HG02884 (cell line): ENCODE measurements at regions not wholly inside any gene's neighbourhood (a gene's known extent, or its start where the extent isn't known, plus 50 kb on each side); places are given as distances from the start of the nearest gene placed in this dataset.
"Not testable (repeated sequence)": the region's sequence is repeated elsewhere in the genome, so short reads cannot be mapped to it uniquely, and the experiment has no call there.

Source experiments
- ATAC-seq: cut with Tn5 transposase; IDR thresholded peaks from one replicate; pipeline ENCODE4 v1.9.1; 2021; ENCODE audit warnings: mild to moderate bottlenecking, moderate library complexity; ENCODE audit not compliant: unreplicated experiment

DNA sequence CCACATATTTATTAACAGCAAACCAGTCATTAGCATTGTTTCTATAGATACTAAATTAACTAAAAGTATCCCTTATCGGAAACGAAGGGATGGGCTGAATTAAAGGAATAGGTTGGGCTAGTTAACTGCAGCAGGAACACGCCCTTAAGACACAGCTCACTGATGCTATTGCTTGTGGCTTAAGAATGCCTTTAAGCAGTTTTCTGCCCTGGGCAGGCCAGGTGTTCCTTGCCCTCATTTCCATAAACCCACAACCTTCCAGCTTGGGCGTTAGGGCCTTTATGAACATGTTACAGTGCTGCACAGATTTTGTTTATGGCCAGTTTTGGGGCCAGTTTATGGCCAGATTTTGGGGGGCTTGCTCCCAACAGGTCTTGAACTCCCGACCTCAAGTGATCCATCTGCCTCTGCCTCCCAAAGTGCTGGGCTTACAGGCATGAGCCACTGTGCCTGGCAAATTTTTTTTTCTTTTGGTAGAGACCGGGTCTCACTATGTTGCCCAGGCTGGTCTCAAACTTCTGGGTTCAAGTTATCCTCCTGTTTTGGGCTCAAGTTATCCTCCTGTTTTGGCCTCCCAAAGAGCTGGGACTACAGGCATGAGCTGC, 90.1 kb upstream of the GRIN2A start:
- ATAC-seq = not testable (repeated sequence)

- peak; percentile 81 for ATAC-seq
These were observed 93.2 kb upstream of the GRIN2A start for GRCh38 chr16:10275214-10275996.

GRCh38 chr16:10277597-10277996, 95.4 kb upstream of the GRIN2A start:
- no peak for ATAC-seq

GRCh38 chr16:10280262-10281170, 98.3 kb upstream of the GRIN2A start:
- ATAC-seq = no peak

DNA sequence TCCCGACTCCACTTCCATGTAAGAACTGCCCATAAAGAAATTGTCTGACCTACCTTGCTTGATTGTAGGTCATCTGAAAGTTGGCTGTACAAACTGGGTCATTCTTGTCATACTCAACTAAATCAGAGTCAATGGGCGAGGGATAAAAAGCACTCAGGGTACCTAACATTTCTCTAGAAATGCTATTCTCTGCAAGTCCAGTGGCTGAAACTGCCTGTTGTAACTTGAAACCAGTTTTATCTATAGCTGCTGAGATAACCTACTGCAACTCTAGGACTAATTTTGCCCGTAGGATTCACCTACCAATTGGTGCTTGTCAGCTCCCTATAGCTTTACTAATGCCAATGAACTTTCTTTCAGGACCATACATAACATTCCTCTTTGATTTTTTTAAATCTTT, 100.1 kb upstream of the GRIN2A start:
- no peak for ATAC-seq

DNA sequence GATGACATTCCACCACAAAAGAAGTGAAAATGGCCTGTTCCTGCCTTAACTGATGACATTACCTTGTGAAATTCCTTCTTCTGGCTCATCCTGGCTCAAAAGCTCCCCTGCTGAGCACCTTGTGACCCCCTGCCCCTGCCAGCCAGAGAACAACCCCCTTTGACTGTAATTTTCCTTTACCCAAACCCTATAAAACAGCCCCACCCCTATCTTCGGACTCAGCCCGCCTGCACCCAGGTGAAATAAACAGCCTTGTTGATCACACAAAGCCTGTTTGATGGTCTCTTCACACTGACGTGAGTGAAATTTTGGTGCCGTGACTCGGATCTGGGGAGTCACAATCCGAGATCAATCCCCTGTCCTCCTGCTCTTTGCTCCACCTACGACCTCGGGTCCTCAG, 101.0 kb upstream of the GRIN2A start:
- not testable (repeated sequence) for ATAC-seq

GRCh38 chr16:10290467-10291105, 95.3 kb upstream of the ATF7IP2 start:
- ATAC-seq = not testable (repeated sequence)

- ATAC-seq = not testable (repeated sequence)
These were observed 93.7 kb upstream of the ATF7IP2 start for GRCh38 chr16:10292197-10292596.

DNA sequence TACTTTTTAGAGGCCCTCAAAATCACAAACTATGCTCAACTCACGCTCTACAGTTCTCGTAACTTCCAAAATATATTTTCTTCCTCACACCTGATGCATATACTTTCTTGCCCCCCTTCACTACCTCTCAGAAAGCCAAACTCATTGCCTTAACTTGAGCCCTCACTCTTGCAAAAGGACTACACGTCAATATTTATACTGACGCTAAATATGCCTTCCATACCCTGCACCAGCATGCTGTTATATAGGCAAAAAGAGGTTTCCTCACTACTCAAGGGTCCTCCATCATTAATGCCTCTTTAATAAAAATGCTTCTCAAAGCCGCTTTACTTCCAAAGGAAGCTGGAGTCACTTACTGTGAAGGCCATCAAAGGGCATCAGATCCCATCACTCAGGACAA, 92.9 kb upstream of the ATF7IP2 start:
- not testable (repeated sequence) for ATAC-seq

- not testable (repeated sequence) for ATAC-seq
These were observed 91.7 kb upstream of the ATF7IP2 start for GRCh38 chr16:10294153-10294552.

DNA sequence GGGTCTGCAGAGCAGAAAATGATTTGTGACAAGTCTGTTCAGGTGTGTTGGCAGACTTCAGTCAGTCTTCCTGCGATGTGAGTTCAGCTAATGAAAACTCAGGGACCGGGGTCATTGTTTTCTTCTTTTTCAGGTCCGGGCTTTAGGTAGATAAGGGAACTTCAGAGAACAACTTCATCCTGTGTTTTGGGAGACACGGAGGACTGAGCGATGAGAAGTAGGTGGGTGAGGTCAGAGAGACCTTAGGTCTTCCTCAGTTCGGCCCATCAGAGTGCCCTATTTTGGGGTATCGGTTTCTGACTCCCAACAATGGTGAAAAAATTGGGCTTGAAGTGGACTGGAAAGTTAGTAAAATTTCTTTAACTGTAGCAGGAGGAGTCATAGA, 88.9 kb upstream of the ATF7IP2 start:
- ATAC-seq = peak; percentile 13

DNA sequence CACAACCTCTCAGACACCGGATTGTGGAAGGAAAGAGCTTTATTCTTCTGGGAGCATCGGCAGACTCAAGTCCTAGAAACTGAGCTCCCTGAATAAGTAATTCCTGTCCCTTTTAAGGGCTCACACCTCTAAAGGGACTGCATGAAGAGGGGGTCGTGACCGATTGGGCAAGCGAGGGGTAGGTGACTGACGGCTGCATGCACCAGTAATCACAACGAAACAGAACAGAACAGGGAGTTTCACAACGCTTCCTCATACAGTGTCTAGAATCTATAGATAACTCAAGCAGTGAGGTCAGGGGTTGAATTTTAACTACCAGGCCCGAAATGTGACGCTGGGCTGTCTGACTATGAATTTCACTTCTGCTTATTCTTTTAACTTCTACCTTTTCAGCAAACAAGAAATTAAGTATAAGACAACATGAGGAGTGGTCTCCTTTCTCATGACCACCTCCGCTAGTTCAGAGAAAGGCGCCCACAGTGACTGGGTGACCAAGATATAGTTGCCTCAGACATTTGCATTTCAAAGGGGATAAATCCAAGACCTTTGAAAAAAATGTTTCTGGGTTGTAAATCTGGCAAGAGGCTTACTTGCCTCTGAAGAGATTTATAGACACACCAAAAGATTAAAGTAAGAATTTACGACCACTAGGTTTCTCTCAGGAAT, 88.4 kb upstream of the ATF7IP2 start:
- peak; percentile 98 for ATAC-seq

DNA sequence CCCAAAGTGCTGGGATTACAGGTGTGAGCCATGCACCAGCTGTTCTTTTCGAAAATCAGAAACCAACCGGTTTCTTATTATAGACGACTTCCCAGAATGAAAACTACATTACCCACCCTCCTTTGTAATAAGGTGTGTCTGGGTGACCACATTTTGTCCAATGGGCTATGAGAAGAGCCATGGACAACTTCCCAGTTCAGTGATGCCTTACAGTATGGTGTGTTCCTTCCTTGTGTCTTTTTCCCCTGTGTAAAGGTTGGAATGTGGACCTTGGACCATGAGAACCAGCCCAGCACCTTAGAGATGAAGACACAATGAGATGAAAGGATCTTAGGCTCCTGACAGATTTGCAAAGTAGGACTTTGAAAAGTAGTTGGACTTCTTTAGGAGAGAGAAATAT, 85.0 kb upstream of the ATF7IP2 start:
- no peak for ATAC-seq

GRCh38 chr16:10301547-10301946, 84.3 kb upstream of the ATF7IP2 start:
- not testable (repeated sequence) for ATAC-seq

GRCh38 chr16:10305912-10306311, 79.9 kb upstream of the ATF7IP2 start:
- no peak for ATAC-seq

DNA sequence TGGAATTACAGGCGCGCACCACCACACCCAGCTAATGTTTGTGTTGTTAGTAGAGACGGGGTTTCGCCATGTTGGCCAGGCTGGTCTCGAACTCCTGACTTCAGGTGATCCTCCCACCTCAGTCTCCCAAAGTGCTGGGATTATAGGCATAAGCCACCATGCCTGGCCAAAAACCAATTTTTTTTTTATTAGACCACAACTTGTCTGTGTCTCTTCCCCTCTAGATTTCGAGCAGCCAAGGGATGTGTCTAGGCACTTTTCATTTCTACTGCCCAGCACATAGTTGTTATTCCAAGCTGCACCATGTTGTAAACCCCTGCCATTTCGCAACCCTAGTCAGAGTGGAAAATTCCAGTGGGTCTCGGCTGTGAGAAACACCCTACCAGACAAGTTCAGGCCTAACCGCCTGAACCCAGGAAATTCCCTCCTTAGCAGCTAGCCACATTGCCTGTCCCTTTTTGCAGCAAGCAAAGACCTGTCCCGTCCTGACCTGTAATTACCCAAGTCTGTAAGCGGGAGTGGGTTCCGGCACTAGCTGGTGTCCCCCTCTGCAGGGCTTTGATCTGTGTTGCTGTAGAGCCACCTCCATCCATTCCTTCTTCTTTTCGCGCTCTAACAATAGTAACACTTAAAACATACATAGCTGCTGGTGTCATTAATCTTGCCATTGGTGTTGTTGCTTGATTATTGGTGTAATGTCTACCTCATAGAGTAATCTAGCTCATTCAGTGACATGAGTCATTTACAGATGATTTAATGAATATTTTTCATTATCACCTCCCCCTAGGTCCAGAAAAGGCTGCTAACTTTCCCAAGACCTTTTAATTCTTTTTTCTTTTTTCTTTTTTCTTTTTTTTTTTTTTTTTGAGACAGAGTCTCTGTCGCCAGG, 77.3 kb upstream of the ATF7IP2 start:
- no peak for ATAC-seq

GRCh38 chr16:10309271-10309932, 76.5 kb upstream of the ATF7IP2 start:
- ATAC-seq = no peak

DNA sequence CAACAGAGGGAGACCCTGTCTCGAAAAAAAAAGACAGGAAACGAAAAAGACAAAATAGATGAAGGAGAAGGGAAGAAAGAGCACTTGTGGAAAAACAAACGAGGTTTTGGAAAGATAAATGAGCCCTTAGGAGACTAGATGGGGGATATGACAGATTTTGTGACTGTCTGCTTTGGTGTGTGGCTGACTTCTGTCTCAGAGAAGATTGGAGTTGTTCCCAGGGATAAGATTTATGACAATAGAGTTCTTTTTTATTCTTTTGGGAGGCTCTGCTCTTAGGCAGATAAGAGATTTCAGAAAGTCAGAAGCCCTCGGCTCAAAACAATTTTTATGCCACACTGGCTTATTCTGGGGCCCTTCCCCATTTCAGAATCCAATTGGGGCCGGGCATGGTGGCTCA, 73.9 kb upstream of the ATF7IP2 start:
- no peak for ATAC-seq
